PC-9 (cell line): ENCODE measurements at regions not wholly inside any gene's neighbourhood (a gene's known extent, or its start where the extent isn't known, plus 50 kb on each side); places are given as distances from the start of the nearest gene placed in this dataset.
"Not testable (repeated sequence)": the region's sequence is repeated elsewhere in the genome, so short reads cannot be mapped to it uniquely, and the experiment has no call there.

ENCODE experiments used
- BruUV-seq: library from RNA; stranded (reverse); fragments of 400-500 nt; replicated peaks from 2 replicates; lab custom pipeline; 2021; lab: Mats Ljungman, UMichigan
- CTCF ChIA-PET: fragments of 300-600 bp; sonication (Branson Sonifier 250); formaldehyde crosslinking; loops from one replicate; lab custom pipeline; 2022; ENCODE audit warnings: antibody characterized with exemption; lab: Charles Lee
- POLR2A ChIA-PET: fragments of 300-600 bp; sonication (Branson Sonifier 250); formaldehyde crosslinking; loops from one replicate; lab custom pipeline; 2022; ENCODE audit warnings: antibody characterized with exemption; ENCODE audit not compliant: unreplicated experiment; lab: Charles Lee
- DNase-seq, 2 experiments: peaks; one replicate each; pipeline versions ENCODE4 v3.0.0 to v3.0.0-alpha.2; 2015 to 2022; ENCODE audit warnings: mixed read lengths in 1 of 2
- H2AFZ ChIP-seq: fragments of 200-600 bp; sonication (generic); 2 replicates; pipeline ENCODE4 v1.8.1; 2017; ENCODE audit warnings: antibody characterized with exemption
- H3F3A ChIP-seq: fragments of 200-600 bp; sonication (generic); 2 replicates; pipeline ENCODE4 v1.8.1; 2017; ENCODE audit warnings: antibody characterized with exemption, mild to moderate bottlenecking, low read depth; ENCODE audit not compliant: insufficient read depth
- H3K27ac ChIP-seq: fragments of 200-600 bp; sonication (generic); 2 replicates; pipeline ENCODE4 v1.6.1; 2016; ENCODE audit warnings: mixed run types
- H3K27me3 ChIP-seq: fragments of 200-600 bp; sonication (generic); 2 replicates; pipeline ENCODE4 v1.6.1; 2016; ENCODE audit warnings: low read depth, mixed run types; ENCODE audit not compliant: insufficient read depth
- H3K36me3 ChIP-seq: fragments of 200-600 bp; sonication (generic); 2 replicates; pipeline ENCODE4 v1.6.1; 2016; ENCODE audit warnings: low read depth, mixed run types
- H3K4me1 ChIP-seq: fragments of 200-600 bp; sonication (generic); replicated peaks from 2 replicates; pipeline ENCODE4 v1.6.1; 2016; ENCODE audit warnings: mixed run types; ENCODE audit not compliant: insufficient read depth
- H3K4me2 ChIP-seq: fragments of 200-600 bp; sonication (generic); 2 replicates; pipeline ENCODE4 v1.6.1; 2017; ENCODE audit warnings: mixed run types
- H3K4me3 ChIP-seq: fragments of 200-600 bp; sonication (generic); 2 replicates; pipeline ENCODE4 v1.6.1; 2016; ENCODE audit warnings: mixed run types
- H3K79me2 ChIP-seq: fragments of 200-600 bp; sonication (generic); 2 replicates; pipeline ENCODE4 v1.6.1; 2017; ENCODE audit warnings: low read depth, mixed run types
- H3K9me2 ChIP-seq: fragments of 200-600 bp; sonication (generic); 2 replicates; pipeline ENCODE4 v1.8.1; 2017; ENCODE audit warnings: mild to moderate bottlenecking; ENCODE audit not compliant: insufficient read depth
- H3K9me3 ChIP-seq: fragments of 200-600 bp; sonication (generic); 2 replicates; pipeline ENCODE4 v1.8.1; 2016; ENCODE audit warnings: low read depth; ENCODE audit not compliant: insufficient read depth
- H4K20me1 ChIP-seq: fragments of 200-600 bp; sonication (generic); 2 replicates; pipeline ENCODE4 v1.8.1; 2017; ENCODE audit not compliant: insufficient read depth
- CTCF ChIP-seq: fragments of 200-600 bp; sonication (generic); conservative IDR thresholded peaks from 2 replicates; pipeline ENCODE4 v1.6.1; 2017; ENCODE audit warnings: mixed run types, antibody characterized with exemption, mild to moderate bottlenecking, moderate library complexity
- EZH2 ChIP-seq: fragments of 200-600 bp; sonication (generic); IDR thresholded peaks from 2 replicates; pipeline ENCODE4 v1.8.0; 2017; ENCODE audit warnings: antibody characterized with exemption, low read depth
- intact Hi-C: fragments of 100-400 bp; cut with micrococcal nuclease; formaldehyde crosslinking; loops from one replicate; pipeline ENCODE4 v1.10.0; 2022; ENCODE audit not compliant: unreplicated experiment

- TF ChIP-seq EZH2 (no peak), CTCF (no peak)
- CTCF ChIA-PET, result no interaction called here
- POLR2A ChIA-PET, result no interaction called here
Measured at GRCh38 chr5:125249400-125249799, 503.0 kb upstream of the ZNF608 start.

DNA sequence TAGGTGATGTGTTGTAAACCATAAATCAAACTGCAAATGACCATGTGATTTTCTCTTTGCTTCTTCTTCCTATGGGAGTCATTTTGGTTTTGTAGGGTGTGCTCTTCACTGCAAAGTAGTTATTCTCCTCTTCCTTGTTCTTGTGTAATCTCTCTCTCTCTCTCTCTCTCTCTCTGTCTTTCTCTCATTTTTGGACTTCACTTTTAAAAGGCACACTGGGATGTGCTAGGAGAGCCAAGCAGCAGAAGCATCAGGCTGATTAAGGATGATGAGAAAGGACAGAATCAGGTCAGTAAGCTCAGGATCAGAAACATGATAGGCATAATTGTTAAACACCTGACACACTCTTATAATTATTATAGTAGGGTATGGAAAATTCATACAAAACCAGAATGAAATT is 505.3 kb upstream of the ZNF608 start:
- Histone ChIP-seq H3K27ac (no peak overlapping the region), H4K20me1 (no peaks in the 10 kb centered on the region), H3K36me3 (no peaks in the 10 kb centered on the region), H3K4me3 (no peak overlapping the region), H3K9me3 (peaks cover 13% of the 10 kb centered on the region; the same call in 1 of the 2 replicates), H2AFZ (no peak overlapping the region), H3K9me2 (no peaks in the 10 kb centered on the region), H3K27me3 (no peaks in the 10 kb centered on the region), H3K79me2 (no peaks in the 10 kb centered on the region), H3F3A (no peaks in the 10 kb centered on the region), H3K4me1 (no peaks in the 10 kb centered on the region), H3K4me2 (no peak overlapping the region)
- CTCF ChIA-PET, result no interaction called here
- no peak for DNase-seq
- POLR2A ChIA-PET, result no interaction called here
- TF ChIP-seq CTCF, result no peak
- no peak for TF ChIP-seq EZH2
- intact Hi-C loops, result no loop called here
- BruUV-seq, result no TSS peak

More at GRCh38 chr5:125249400-125249799, 503.0 kb upstream of the ZNF608 start:
- H3K27me3 ChIP-seq, result no peaks in the 10 kb centered on the region
- H3K79me2 ChIP-seq, result no peaks in the 10 kb centered on the region
- H3K9me3 ChIP-seq, result peaks cover 9% of the 10 kb centered on the region; the same call in 1 of the 2 replicates
- intact Hi-C loops, result no loop called here
- H3K27ac ChIP-seq, result no peak overlapping the region
- no peaks in the 10 kb centered on the region for H3K36me3 ChIP-seq
- no peak overlapping the region for H3K4me3 ChIP-seq
- H3K9me2 ChIP-seq, result no peaks in the 10 kb centered on the region
- H3K4me1 ChIP-seq, result no peaks in the 10 kb centered on the region
- no peak overlapping the region for H3K4me2 ChIP-seq
- H4K20me1 ChIP-seq, result no peaks in the 10 kb centered on the region
- no peak for DNase-seq
- no peak overlapping the region for H2AFZ ChIP-seq
- BruUV-seq, result no TSS peak
- H3F3A ChIP-seq, result no peaks in the 10 kb centered on the region

GRCh38 chr5:125253634-125254033 is 507.2 kb upstream of the ZNF608 start:
- H3K27ac ChIP-seq, H3K4me3 ChIP-seq, intact Hi-C loops, H3F3A ChIP-seq, H3K27me3 ChIP-seq, H3K36me3 ChIP-seq, H3K9me2 ChIP-seq, H3K4me2 ChIP-seq, BruUV-seq, H3K79me2 ChIP-seq, DNase-seq, H2AFZ ChIP-seq, POLR2A ChIA-PET, CTCF ChIA-PET, H3K4me1 ChIP-seq, H4K20me1 ChIP-seq: not testable (repeated sequence)
- H3K9me3 ChIP-seq, result peaks cover 13% of the 10 kb centered on the region; the same call in 1 of the 2 replicates

DNA sequence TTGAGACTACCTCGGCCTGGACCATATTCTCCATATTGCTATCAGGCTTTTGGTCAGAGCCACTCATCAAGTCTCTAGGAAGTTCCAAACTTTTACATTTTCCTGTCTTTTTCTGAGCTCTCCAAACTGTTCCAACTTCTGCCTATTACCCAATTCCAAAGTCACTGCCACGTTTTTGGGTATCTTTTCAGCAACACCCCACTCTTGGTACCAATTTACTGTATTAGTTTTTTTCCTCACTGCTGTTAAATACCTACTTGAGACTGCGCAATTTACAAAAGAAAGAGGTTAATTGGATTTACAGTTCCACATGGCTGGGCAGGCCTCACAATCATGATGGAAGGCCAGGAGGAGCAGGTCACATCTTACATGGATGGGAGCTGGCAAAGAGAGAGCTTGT is 507.8 kb upstream of the ZNF608 start:
- CTCF ChIA-PET, result no interaction called here
- Histone ChIP-seq H3K9me3 (peaks cover 13% of the 10 kb centered on the region; the same call in 1 of the 2 replicates), H3K27ac (no peak overlapping the region), H3K4me2 (no peak overlapping the region), H3K4me1 (no peaks in the 10 kb centered on the region), H3K27me3 (no peaks in the 10 kb centered on the region), H3K79me2 (no peaks in the 10 kb centered on the region), H2AFZ (no peak overlapping the region), H3F3A (no peaks in the 10 kb centered on the region), H3K9me2 (no peaks in the 10 kb centered on the region), H4K20me1 (no peaks in the 10 kb centered on the region), H3K4me3 (no peak overlapping the region), H3K36me3 (no peaks in the 10 kb centered on the region)
- intact Hi-C loops, result no loop called here
- no peak for DNase-seq
- BruUV-seq, result no TSS peak
- TF ChIP-seq EZH2 (no peak), CTCF (no peak)
- POLR2A ChIA-PET, result no interaction called here
